Testis (tissue), 2 donors: ENCODE measurements at regions not wholly inside any gene's neighbourhood (a gene's known extent, or its start where the extent isn't known, plus 50 kb on each side); places are given as distances from the start of the nearest gene placed in this dataset.

ENCODE experiments used
- CTCF ChIP-seq, 3 experiments: fragments of 450-650 bp in 2 of 3; fragments of 200-600 bp in 1 of 3; sonication (generic) in 1 of 3; IDR thresholded peaks; one replicate each; pipeline ENCODE4 v1.5.1; 2016 to 2019; ENCODE audit warnings: antibody characterized with exemption in 3 of 3, mild to moderate bottlenecking in 2 of 3, moderate library complexity in 1 of 3
- POLR2A ChIP-seq: fragments of 450-650 bp; IDR thresholded peaks from one replicate; pipeline ENCODE4 v1.6.1; 2017; ENCODE audit warnings: antibody characterized with exemption, mild to moderate bottlenecking, moderate library complexity

GRCh38 chr13:44211286-44211685 is 162.3 kb upstream of the SERP2 start:
- TF ChIP-seq CTCF (IDR thresholded peaks at IDR 0.05), result no peak
- no peak for TF ChIP-seq POLR2A
